K562 (cell line): ENCODE measurements at regions not wholly inside any gene's neighbourhood (a gene's known extent, or its start where the extent isn't known, plus 50 kb on each side); places are given as distances from the start of the nearest gene placed in this dataset.
A peak's percentile ranks its signal among the peaks of the same experiment; 100 is the strongest.

Experiments used
- ATAC-seq: fragments of 200-7000 bp; cut with Tn5 transposase; 3 replicates; pipeline ENCODE4 v1.9.1; 2020; ENCODE audit warnings: moderate library complexity
- BruUV-seq: library from RNA; stranded (reverse); fragments of 400-500 nt; replicated peaks from 2 replicates; lab custom pipeline; 2021; lab: Mats Ljungman, UMichigan
- CTCF ChIA-PET: fragments of 300-600 bp; formaldehyde crosslinking; extraction: SDS; loops from one replicate; lab custom pipeline; 2021; ENCODE audit warnings: low intra/inter-chr PET ratio; lab: Yijun Ruan, JAX
- POLR2A ChIA-PET: fragments of 300-600, 350-650 bp; sonication (Branson Sonifier 250); formaldehyde crosslinking; extraction: SDS; loops from one replicate; lab custom pipeline; 2021; ENCODE audit warnings: antibody characterized with exemption, inconsistent platforms; lab: Yijun Ruan, JAX
- DNase-seq, 4 experiments: peaks; one replicate each; pipeline versions ENCODE4 v3.0.0 to v3.0.0-alpha.2; 2011 to 2018; ENCODE audit warnings: low spot score in 3 of 4, mixed read lengths in 3 of 4; ENCODE audit errors: extremely low read depth in 1 of 4
- FAIRE-seq: peaks from 2 replicates; lab custom pipeline; 2011; peaks lifted over from hg19 to GRCh38; lab: Jason Lieb, UNC
- H2AFZ ChIP-seq: 2 replicates; pipeline ENCODE4 v1.6.0; 2011; ENCODE audit warnings: low read depth, low read length, control low read depth, inconsistent platforms
- H3K27ac ChIP-seq: fragments of 200-600 bp; 3 replicates; pipeline ENCODE4 v1.8.0; 2011; ENCODE audit warnings: low read depth, mild to moderate bottlenecking, control low read depth, inconsistent platforms, low read length, moderate library complexity, mixed read lengths; ENCODE audit errors: extremely low read depth
- H3K27me3 ChIP-seq, 2 experiments: fragments of 300-600 bp in 1 of 2; 2 replicates in 1 of 2; 3 replicates in 1 of 2; pipeline versions ENCODE4 v1.6.0 to v1.8.0; 2011; ENCODE audit warnings: inconsistent platforms in 2 of 2, low read length in 2 of 2, mild to moderate bottlenecking in 1 of 2, mixed read lengths in 1 of 2, moderate library complexity in 1 of 2; ENCODE audit not compliant: control insufficient read depth in 2 of 2, insufficient read depth in 2 of 2
- H3K36me3 ChIP-seq: fragments of 300-600 bp; 3 replicates; pipeline ENCODE4 v1.8.0; 2011; ENCODE audit warnings: mild to moderate bottlenecking, low read length, inconsistent platforms; ENCODE audit not compliant: control insufficient read depth, insufficient read depth
- H3K4me1 ChIP-seq, 2 experiments: fragments of 200-600 bp in 1 of 2; replicated peaks in 1 of 2; 2 replicates in 1 of 2; 3 replicates in 1 of 2; pipeline versions ENCODE4 v1.5.1 to v1.8.0; 2011; ENCODE audit warnings: inconsistent platforms in 2 of 2, low read length in 2 of 2, mild to moderate bottlenecking in 1 of 2, mixed read lengths in 1 of 2, moderate library complexity in 1 of 2; ENCODE audit not compliant: control insufficient read depth in 2 of 2, insufficient read depth in 2 of 2
- H3K4me2 ChIP-seq: 2 replicates; pipeline ENCODE4 v1.6.1; 2011; ENCODE audit warnings: low read length, control low read depth, inconsistent platforms, mixed read lengths; ENCODE audit not compliant: insufficient read depth
- H3K4me3 ChIP-seq: fragments of 200-600 bp; sonication (generic), shearing (Covaris generic); 2 replicates; pipeline ENCODE4 v1.5.1; 2016; ENCODE audit warnings: control low read depth, inconsistent platforms
- H3K79me2 ChIP-seq: fragments of 200-600 bp; 3 replicates; pipeline ENCODE4 v1.8.0; 2011; ENCODE audit warnings: low read length, inconsistent platforms; ENCODE audit not compliant: control insufficient read depth, insufficient read depth
- H3K9ac ChIP-seq, 2 experiments: 2 replicates each; pipeline versions ENCODE4 v1.6.0 to v1.6.1; 2011; ENCODE audit warnings: low read depth in 2 of 2, low read length in 2 of 2, control low read depth in 1 of 2, inconsistent platforms in 1 of 2, mild to moderate bottlenecking in 1 of 2, mixed read lengths in 1 of 2; ENCODE audit not compliant: insufficient read depth in 1 of 2
- H3K9me1 ChIP-seq: one replicate; pipeline ENCODE4 v1.6.0; 2011; ENCODE audit warnings: inconsistent platforms, mild to moderate bottlenecking, low read length, moderate library complexity; ENCODE audit not compliant: control insufficient read depth, insufficient read depth
- H3K9me3 ChIP-seq: replicated peaks from 2 replicates; pipeline ENCODE4 v1.5.1; 2011; ENCODE audit warnings: low read depth, low read length, inconsistent platforms; ENCODE audit not compliant: control insufficient read depth, insufficient read depth
- H4K20me1 ChIP-seq: replicated peaks from 2 replicates; pipeline ENCODE4 v1.6.1; 2011; ENCODE audit warnings: low read length, inconsistent platforms, mixed read lengths; ENCODE audit not compliant: control insufficient read depth, insufficient read depth
- FOXK1 ChIP-seq: sonication (generic); formaldehyde crosslinking; IDR thresholded peaks from 2 replicates; pipeline ENCODE4 v1.8.0; 2022; ENCODE audit warnings: missing genetic modification reagents, mild to moderate bottlenecking, borderline replicate concordance
- KAT2B ChIP-seq: IDR thresholded peaks from one replicate; pipeline ENCODE4 v1.6.1; 2012; ENCODE audit warnings: low read depth, mild to moderate bottlenecking, control low read depth, inconsistent platforms, low read length, moderate library complexity
- PTTG1 ChIP-seq: fragments of 450-650 bp; IDR thresholded peaks from 2 replicates; pipeline ENCODE4 v1.6.1; 2016; ENCODE audit warnings: low read depth, mild to moderate bottlenecking, missing genetic modification characterization, missing compliant biosample characterization
- RBM17 ChIP-seq: fragments of 200-400 bp; formaldehyde crosslinking; IDR thresholded peaks from 2 replicates; pipeline ENCODE4 v1.6.1; 2017; ENCODE audit warnings: low read depth, mild to moderate bottlenecking, low read length, borderline replicate concordance
- RBM22 ChIP-seq: fragments of 200-400 bp; formaldehyde crosslinking; IDR thresholded peaks from 2 replicates; pipeline ENCODE4 v1.6.1; 2018; ENCODE audit warnings: low read length, low read depth; ENCODE audit not compliant: poor library complexity, severe bottlenecking
- SETDB1 ChIP-seq: IDR thresholded peaks from one replicate; pipeline ENCODE4 v1.6.1; 2012; ENCODE audit warnings: low read length, control low read depth, inconsistent platforms
- VEZF1 ChIP-seq: fragments of 200-800 bp; sonication (Bioruptor generic); IDR thresholded peaks from 2 replicates; pipeline ENCODE4 v1.6.1; 2017; ENCODE audit warnings: missing genetic modification characterization, missing compliant biosample characterization
- ZNF586 ChIP-seq: fragments of 450-650 bp; formaldehyde crosslinking; conservative IDR thresholded peaks from 2 replicates; pipeline ENCODE4 v1.4.0; 2020; ENCODE audit warnings: mild to moderate bottlenecking, moderate library complexity
- WGBS: fragments of 100-300 bp; shearing (Covaris generic); methylation state at CpG from one replicate; pipeline ENCODE4 v1.1.6; 2016; ENCODE audit warnings: low coverage, mixed read lengths; ENCODE audit not compliant: insufficient coverage; ENCODE audit errors: missing lambda C conversion rate; 5-methylcytosine and 5-hydroxymethylcytosine counted together
- in situ Hi-C: fragments of 300-500 bp; cut with MboI; formaldehyde crosslinking; loops from 4 replicates; pipeline ENCODE4 v1.15.0; 2018; ENCODE audit warnings: inconsistent platforms, mixed read lengths
- intact Hi-C: fragments of 100-400 bp; cut with micrococcal nuclease; formaldehyde crosslinking; loops from 2 replicates; pipeline ENCODE4 v1.14.2; 2022
- TF ChIP-seq, protein P1 (sequence below): sonication (generic); formaldehyde crosslinking; IDR thresholded peaks from 2 replicates; pipeline ENCODE4 v1.8.0; 2022; ENCODE audit warnings: mild to moderate bottlenecking, missing genetic modification reagents

GRCh38 chr16:86404678-86405077 is 105.6 kb upstream of the FOXF1 start:
- Histone ChIP-seq H3K4me3 (no peak overlapping the region), H3K4me2 (no peak overlapping the region), H3K27me3 (peaks cover 13 to 64% of the 10 kb centered on the region in 2 experiments), H4K20me1 (peaks cover 3% of the 10 kb centered on the region; the same call in 1 of the 2 replicates), H3K9me1 (no peaks in the 10 kb centered on the region), H3K4me1 (peaks cover 0 to 5% of the 10 kb centered on the region in 2 experiments; a peak in 1 of 5 replicates), H3K36me3 (no peaks in the 10 kb centered on the region), H3K79me2 (no peaks in the 10 kb centered on the region), H3K9me3 (no peaks in the 10 kb centered on the region), H3K9ac (no peak overlapping the region), H3K27ac (no peak overlapping the region), H2AFZ (no peak overlapping the region)
- no peak for DNase-seq
- no TSS peak for BruUV-seq
- ChIA-PET POLR2A (no interaction called here), CTCF (no interaction called here)
- in situ Hi-C loops = no loop called here
- 1% methylated on average over 11 of the region's 12 CpGs for WGBS
- TF ChIP-seq KAT2B = no peak
- TF ChIP-seq ZNF586 = no peak
- no peak for TF ChIP-seq PTTG1 (tag)
- no peak for TF ChIP-seq RBM17
- no peak for TF ChIP-seq SETDB1
- 0 out of 2 replicates have a peak, but pooled peaks have one; percentile 26 for TF ChIP-seq VEZF1 (CRISPR knock-in tag)
- TF ChIP-seq, protein P1, sequence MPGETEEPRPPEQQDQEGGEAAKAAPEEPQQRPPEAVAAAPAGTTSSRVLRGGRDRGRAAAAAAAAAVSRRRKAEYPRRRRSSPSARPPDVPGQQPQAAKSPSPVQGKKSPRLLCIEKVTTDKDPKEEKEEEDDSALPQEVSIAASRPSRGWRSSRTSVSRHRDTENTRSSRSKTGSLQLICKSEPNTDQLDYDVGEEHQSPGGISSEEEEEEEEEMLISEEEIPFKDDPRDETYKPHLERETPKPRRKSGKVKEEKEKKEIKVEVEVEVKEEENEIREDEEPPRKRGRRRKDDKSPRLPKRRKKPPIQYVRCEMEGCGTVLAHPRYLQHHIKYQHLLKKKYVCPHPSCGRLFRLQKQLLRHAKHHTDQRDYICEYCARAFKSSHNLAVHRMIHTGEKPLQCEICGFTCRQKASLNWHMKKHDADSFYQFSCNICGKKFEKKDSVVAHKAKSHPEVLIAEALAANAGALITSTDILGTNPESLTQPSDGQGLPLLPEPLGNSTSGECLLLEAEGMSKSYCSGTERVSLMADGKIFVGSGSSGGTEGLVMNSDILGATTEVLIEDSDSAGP = no peak
- TF ChIP-seq FOXK1 (CRISPR knock-in tag) = no peak
- TF ChIP-seq RBM22 = no peak
- TF ChIP-seq, all 486 proteins: peak for 1
- FAIRE-seq = no peak
- ATAC-seq = no peak
- intact Hi-C loops = no loop called here
